Activated CD4-positive, alpha-beta T cell treated with anti-CD3 and anti-CD28 coated beads, Interleukin-2, Interleukin-4, amounts not matched to agents 100 ng/mL and 50 ng/mL, durations not matched to agents 16 hours and 8 hours (primary cell): ENCODE measurements at regions not wholly inside any gene's neighbourhood (a gene's known extent, or its start where the extent isn't known, plus 50 kb on each side); places are given as distances from the start of the nearest gene placed in this dataset.
A peak's percentile ranks its signal among the peaks of the same experiment; 100 is the strongest.

Source experiments
- DNase-seq: peaks from one replicate; pipeline ENCODE4 v3.0.0-alpha.2; 2020; ENCODE audit warnings: low spot score

DNA sequence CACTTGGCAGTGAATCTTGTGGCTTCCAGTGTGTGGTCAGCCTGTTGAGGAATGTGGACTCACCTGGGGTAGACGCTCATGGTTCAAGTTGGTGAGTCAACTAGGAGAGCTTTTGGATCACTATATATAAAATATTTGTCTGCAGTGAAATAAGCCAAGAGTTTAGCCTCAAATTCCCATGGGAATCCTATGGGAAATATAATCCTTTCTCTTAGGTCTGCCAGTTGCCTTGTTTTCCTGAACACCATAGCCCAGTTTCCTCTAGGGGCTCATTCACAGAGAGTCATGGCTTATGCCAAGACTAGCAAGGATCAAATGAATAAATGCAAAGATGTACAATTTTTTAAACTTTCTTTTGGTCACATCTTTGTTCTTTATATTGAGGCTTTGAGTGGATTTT lies 100.1 kb upstream of the NPHP3 start:
- no peak for DNase-seq

DNA sequence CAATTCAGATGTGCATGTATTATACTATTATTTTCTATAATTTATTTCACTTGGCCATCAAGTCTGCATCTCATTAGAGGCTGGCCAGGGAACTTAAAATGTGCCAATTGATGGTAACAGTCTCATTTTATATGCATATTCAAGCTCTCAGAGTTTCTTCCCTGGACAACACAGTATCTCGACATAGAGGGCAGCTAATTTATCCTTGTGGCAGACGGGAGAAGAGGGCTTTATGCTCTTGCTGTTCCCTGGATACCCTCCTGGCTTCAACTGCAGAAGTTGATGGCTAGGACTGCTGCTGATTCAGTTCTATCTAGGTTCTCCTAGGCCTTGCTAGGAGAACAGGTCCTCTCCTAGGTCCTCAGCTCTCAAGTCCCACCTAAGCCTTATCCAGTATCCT lies 99.1 kb upstream of the NPHP3 start:
- DNase-seq, result no peak

GRCh38 chr3:132818251-132818650 lies 96.0 kb upstream of the NPHP3 start:
- DNase-seq, result no peak

GRCh38 chr3:132817646-132818177 lies 95.5 kb upstream of the NPHP3 start:
- DNase-seq, result no peak

DNA sequence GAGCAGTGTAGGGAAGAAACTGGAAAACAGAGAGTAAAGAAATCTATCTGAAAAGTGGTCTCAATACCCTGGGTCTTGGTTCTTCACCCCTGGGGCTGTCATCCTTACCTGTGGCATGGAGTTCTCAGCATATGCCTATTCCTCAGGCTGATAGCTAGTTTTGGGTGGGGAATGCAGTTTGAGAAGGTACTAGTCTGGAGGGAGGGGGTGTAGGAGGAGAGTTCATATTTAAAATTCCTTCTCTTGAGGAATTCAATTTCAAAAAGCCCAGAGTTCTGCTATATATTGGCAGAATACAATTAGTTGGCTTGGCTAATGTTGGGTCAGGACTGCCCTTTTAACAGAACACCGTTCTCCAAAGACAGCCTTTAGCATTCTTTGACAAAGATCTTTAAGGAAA lies 82.9 kb upstream of the NPHP3 start:
- DNase-seq, result no peak

GRCh38 chr3:132804498-132804897 lies 82.3 kb upstream of the NPHP3 start:
- DNase-seq, result no peak

GRCh38 chr3:132803889-132804288 lies 81.7 kb upstream of the NPHP3 start:
- DNase-seq, result no peak

GRCh38 chr3:132800958-132801357 lies 78.7 kb upstream of the NPHP3 start:
- DNase-seq, result no peak

GRCh38 chr3:132790806-132791205 lies 68.6 kb upstream of the NPHP3 start:
- no peak for DNase-seq

- DNase-seq, result no peak
These were observed 67.8 kb upstream of the NPHP3 start for GRCh38 chr3:132789959-132790358.

GRCh38 chr3:132788301-132788671 lies 66.1 kb upstream of the NPHP3 start:
- DNase-seq, result no peak

DNA sequence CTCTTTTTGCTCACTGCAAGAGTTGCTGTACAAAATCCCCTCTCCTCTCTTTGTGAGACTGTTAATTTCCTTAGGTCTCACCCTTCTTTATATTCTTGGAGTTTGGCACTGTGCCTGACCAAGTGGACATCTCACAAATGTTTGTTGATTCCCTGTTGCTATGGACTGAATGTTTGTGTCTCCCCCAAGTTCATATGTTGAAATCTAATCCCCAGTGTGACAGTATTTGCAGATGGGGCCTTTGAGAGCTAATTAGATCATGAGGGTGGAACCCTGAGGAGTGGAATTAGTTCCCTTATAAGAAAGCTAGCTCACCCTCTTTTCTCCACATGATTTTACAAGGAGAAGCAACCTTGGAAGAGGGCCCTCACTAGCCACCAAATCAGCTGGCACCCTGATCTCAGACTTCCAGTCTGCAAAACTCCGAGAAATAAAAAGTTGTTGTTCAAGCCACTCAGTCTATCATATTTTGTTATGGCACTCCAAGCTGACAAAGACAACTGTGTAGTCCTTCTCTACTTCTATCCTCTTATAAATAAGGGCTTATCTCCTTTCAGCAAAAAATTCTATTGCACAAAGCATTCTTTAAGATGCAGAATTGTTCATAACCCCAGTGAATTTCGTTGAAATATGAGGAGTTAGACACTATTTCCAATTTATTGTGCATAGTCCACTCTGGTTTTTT lies 65.5 kb upstream of the NPHP3 start:
- DNase-seq, result no peak

GRCh38 chr3:132786890-132787289 lies 64.7 kb upstream of the NPHP3 start:
- DNase-seq, result no peak

DNA sequence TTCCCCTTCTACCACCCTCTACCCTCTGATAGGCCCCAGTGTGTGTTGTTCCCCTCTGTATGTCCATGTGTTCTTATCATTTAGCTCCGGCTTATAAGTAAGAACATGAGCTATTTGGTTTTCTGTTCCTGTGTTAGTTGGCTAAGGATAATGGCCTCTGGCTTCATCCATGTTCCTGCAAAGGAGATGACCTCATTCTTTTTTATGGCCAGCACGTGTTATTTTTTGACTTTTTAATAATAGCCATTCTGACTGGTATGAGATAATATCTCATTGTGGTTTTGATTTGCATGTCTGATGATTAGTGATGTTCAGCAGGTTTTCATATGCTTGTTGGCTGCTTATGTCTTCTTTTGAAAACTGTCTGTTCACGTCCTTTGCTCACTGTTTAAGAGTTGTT lies 63.1 kb upstream of the NPHP3 start:
- no peak for DNase-seq

GRCh38 chr3:132784502-132785025 lies 62.4 kb upstream of the NPHP3 start:
- no peak for DNase-seq

- no peak for DNase-seq
These were observed 60.9 kb upstream of the NPHP3 start for GRCh38 chr3:132783152-132783551.

- DNase-seq, result no peak
These were observed 59.7 kb upstream of the NPHP3 start for GRCh38 chr3:132781922-132782321.

DNA sequence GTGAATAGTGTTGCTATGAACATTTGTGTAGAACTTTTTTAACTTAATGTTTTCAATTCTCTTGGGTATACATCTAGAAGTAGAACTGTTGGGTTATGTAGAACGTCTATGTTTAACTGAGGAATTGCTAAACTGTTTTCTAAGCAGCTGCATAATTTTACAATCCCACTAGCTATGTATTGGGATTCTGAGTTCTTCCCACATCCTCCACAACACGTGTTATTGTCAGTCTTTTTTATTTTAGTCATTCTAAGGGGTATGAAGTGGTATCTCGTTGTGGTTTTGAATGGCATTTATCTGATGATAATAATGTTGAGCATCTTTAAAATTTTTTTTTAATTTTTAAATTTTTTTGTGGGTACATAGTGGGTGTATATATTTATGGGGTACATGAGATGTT lies 55.0 kb upstream of the NPHP3 start:
- DNase-seq, result no peak

- peak; percentile 64 for DNase-seq
These were observed 50.9 kb upstream of the NPHP3 start for GRCh38 chr3:132773071-132773619.

GRCh38 chr3:132772252-132772651 lies 50.0 kb upstream of the NPHP3 start:
- DNase-seq, result no peak
